SU-DHL-6 (cell line): ENCODE measurements at regions not wholly inside any gene's neighbourhood (a gene's known extent, or its start where the extent isn't known, plus 50 kb on each side); places are given as distances from the start of the nearest gene placed in this dataset.

Source experiments
- H2AFZ ChIP-seq: fragments of 200-600 bp; sonication (generic); 2 replicates; pipeline ENCODE4 v1.6.1; 2014; ENCODE audit warnings: low read depth, mild to moderate bottlenecking, moderate library complexity, mixed read lengths, antibody characterized with exemption, low read length; ENCODE audit not compliant: severe bottlenecking
- H3F3A ChIP-seq: fragments of 200-600 bp; shearing (Covaris generic); 2 replicates; pipeline ENCODE4 v1.6.0; 2016; ENCODE audit warnings: antibody characterized with exemption, mild to moderate bottlenecking; ENCODE audit not compliant: insufficient read depth
- H3K27ac ChIP-seq: fragments of 200-600 bp; sonication (generic); 2 replicates; pipeline ENCODE4 v1.5.1; 2016; ENCODE audit warnings: low read depth, mild to moderate bottlenecking, low read length, moderate library complexity, mixed read lengths
- H3K27me3 ChIP-seq: fragments of 200-600 bp; sonication (generic), shearing (Covaris generic); 2 replicates; pipeline ENCODE4 v1.6.0; 2014; ENCODE audit warnings: mild to moderate bottlenecking, low read length
- H3K36me3 ChIP-seq: fragments of 200-600 bp; sonication (generic); 2 replicates; pipeline ENCODE4 v1.6.1; 2014; ENCODE audit warnings: mild to moderate bottlenecking, low read length, mixed read lengths
- H3K4me2 ChIP-seq: fragments of 300-600, 200-600 bp; shearing (Covaris generic), sonication (generic); 2 replicates; pipeline ENCODE4 v1.6.0; 2014; ENCODE audit warnings: low read length, low read depth, mild to moderate bottlenecking; ENCODE audit not compliant: poor library complexity, severe bottlenecking
- H3K4me3 ChIP-seq: fragments of 200-600 bp; sonication (generic); 2 replicates; pipeline ENCODE4 v1.5.1; 2014; ENCODE audit warnings: antibody characterized with exemption, low read length, mild to moderate bottlenecking, mixed read lengths; ENCODE audit not compliant: insufficient read depth, poor library complexity, severe bottlenecking
- H3K79me2 ChIP-seq: fragments of 200-600 bp; sonication (generic); 2 replicates; pipeline ENCODE4 v1.6.1; 2014; ENCODE audit warnings: mild to moderate bottlenecking, low read length, moderate library complexity; ENCODE audit not compliant: insufficient read depth
- H3K9ac ChIP-seq: fragments of 200-600 bp; sonication (generic); 2 replicates; pipeline ENCODE4 v1.7.0; 2014; ENCODE audit warnings: mild to moderate bottlenecking, low read length
- H3K9me2 ChIP-seq: fragments of 200-600 bp; sonication (generic); replicated peaks from 2 replicates; pipeline ENCODE4 v1.6.1; 2014; ENCODE audit warnings: low read length; ENCODE audit not compliant: insufficient read depth
- H3K9me3 ChIP-seq: fragments of 200-600 bp; sonication (generic); 2 replicates; pipeline ENCODE4 v1.6.1; 2014; ENCODE audit warnings: low read length, mixed read lengths; ENCODE audit not compliant: insufficient read depth
- H4K20me1 ChIP-seq: fragments of 200-600 bp; sonication (generic); 2 replicates; pipeline ENCODE4 v1.6.1; 2014; ENCODE audit warnings: low read depth, mild to moderate bottlenecking, antibody characterized with exemption, low read length, moderate library complexity, mixed read lengths
- EZH2phosphoT487 ChIP-seq: fragments of 200-600 bp; sonication (generic), shearing (Covaris generic); conservative IDR thresholded peaks from 2 replicates; pipeline ENCODE4 v1.6.1; 2018; ENCODE audit warnings: mild to moderate bottlenecking, antibody characterized with exemption, low read length, moderate library complexity, mixed read lengths
- TF ChIP-seq, protein P1 (sequence below): fragments of 200-600 bp; sonication (generic); IDR thresholded peaks from one replicate; pipeline ENCODE4 v1.5.1; 2017; ENCODE audit warnings: antibody characterized with exemption, mild to moderate bottlenecking, low read length, moderate library complexity; ENCODE audit not compliant: insufficient read depth, poor library complexity, severe bottlenecking

DNA sequence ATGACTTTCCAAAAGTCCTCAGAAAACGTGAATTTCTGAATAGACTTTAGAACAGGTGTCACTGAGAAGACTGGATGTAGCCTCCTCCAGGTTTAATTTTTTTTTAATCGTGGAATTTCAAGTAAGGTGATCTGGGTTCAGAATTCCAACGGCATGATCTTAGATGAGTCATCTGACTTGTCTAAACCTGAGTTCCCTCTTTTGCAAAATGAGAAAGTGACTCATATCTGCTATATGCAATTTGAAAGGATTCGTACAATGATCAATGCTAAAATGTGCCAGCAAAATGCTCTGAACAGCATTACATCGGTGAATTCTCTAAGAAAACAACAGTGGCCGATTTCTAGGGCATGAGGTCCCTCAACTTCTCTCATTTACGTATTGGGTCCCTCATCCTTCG is 69.1 kb upstream of the ZNF516 start:
- TF ChIP-seq, protein P1, sequence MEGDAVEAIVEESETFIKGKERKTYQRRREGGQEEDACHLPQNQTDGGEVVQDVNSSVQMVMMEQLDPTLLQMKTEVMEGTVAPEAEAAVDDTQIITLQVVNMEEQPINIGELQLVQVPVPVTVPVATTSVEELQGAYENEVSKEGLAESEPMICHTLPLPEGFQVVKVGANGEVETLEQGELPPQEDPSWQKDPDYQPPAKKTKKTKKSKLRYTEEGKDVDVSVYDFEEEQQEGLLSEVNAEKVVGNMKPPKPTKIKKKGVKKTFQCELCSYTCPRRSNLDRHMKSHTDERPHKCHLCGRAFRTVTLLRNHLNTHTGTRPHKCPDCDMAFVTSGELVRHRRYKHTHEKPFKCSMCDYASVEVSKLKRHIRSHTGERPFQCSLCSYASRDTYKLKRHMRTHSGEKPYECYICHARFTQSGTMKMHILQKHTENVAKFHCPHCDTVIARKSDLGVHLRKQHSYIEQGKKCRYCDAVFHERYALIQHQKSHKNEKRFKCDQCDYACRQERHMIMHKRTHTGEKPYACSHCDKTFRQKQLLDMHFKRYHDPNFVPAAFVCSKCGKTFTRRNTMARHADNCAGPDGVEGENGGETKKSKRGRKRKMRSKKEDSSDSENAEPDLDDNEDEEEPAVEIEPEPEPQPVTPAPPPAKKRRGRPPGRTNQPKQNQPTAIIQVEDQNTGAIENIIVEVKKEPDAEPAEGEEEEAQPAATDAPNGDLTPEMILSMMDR, result no peak
- TF ChIP-seq EZH2phosphoT487, result no peak
- Histone ChIP-seq H4K20me1 (no peaks in the 10 kb centered on the region), H3F3A (no peaks in the 10 kb centered on the region), H3K9me2 (no peaks in the 10 kb centered on the region), H3K79me2 (no peaks in the 10 kb centered on the region), H3K27me3 (no peaks in the 10 kb centered on the region), H3K9ac (no peak overlapping the region), H3K4me2 (no peak overlapping the region), H2AFZ (no peak overlapping the region), H3K27ac (no peak overlapping the region), H3K4me3 (no peak overlapping the region), H3K9me3 (no peaks in the 10 kb centered on the region), H3K36me3 (no peaks in the 10 kb centered on the region)

GRCh38 chr18:76562286-76563122 is 67.5 kb upstream of the ZNF516 start:
- no peaks in the 10 kb centered on the region for H3K9me2 ChIP-seq
- no peaks in the 10 kb centered on the region for H4K20me1 ChIP-seq
- no peaks in the 10 kb centered on the region for H3K36me3 ChIP-seq
- no peaks in the 10 kb centered on the region for H3K79me2 ChIP-seq
- no peaks in the 10 kb centered on the region for H3K9me3 ChIP-seq
- H3K4me3 ChIP-seq, result no peak overlapping the region
- H3K27me3 ChIP-seq, result no peaks in the 10 kb centered on the region
- no peaks in the 10 kb centered on the region for H3F3A ChIP-seq
- no peak overlapping the region for H3K9ac ChIP-seq
- no peak overlapping the region for H3K4me2 ChIP-seq
- TF ChIP-seq, protein P1, result no peak
- no peak for TF ChIP-seq EZH2phosphoT487
- H2AFZ ChIP-seq, result no peak overlapping the region
- no peak overlapping the region for H3K27ac ChIP-seq

DNA sequence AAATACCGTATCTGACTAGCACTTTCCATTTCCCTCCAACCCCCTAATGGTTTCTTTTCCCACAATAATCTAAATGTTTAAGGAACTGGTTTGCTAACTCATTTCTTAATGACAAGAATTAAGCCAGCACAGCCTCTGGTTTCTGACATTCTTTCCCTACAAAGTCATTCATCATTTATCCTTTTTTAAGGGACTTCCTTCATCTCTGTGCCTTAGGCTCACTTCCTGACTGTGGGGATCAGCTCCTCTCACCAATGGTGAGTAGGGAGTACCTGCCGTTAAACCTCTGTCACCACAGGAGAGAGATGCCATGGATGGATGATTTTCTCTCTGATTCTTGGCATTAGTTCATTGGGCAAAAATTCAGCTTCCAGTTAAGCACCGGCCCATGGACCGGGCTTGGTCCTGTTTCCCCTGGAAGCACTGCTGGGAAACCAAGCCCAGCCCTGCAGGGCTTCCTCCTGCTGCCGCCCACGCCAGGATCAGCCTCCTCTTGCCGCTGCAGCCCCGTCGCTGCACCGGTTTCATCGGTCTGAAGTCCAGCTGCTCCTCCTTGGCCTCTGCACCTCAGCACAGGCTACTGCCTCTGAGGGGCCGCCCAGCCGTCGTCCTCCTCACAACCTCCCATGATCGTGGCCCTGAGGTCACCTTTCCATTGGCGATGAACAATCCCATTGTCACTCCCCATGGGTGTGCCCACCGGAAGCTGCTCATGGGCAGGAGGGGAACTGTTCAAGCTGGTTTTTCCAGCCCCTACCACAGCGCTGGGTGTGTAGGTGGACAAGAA is 64.0 kb upstream of the ZNF516 start:
- TF ChIP-seq, protein P1, result no peak
- TF ChIP-seq EZH2phosphoT487, result no peak
- Histone ChIP-seq H3K9ac (no peak overlapping the region), H3K9me3 (no peaks in the 10 kb centered on the region), H3K9me2 (no peaks in the 10 kb centered on the region), H3K4me2 (no peak overlapping the region), H4K20me1 (no peaks in the 10 kb centered on the region), H3K27me3 (no peaks in the 10 kb centered on the region), H3K27ac (no peak overlapping the region), H3K4me3 (no peak overlapping the region), H3F3A (no peaks in the 10 kb centered on the region), H3K79me2 (no peaks in the 10 kb centered on the region), H3K36me3 (no peaks in the 10 kb centered on the region), H2AFZ (no peak overlapping the region)
